ENCODE measurements at regions not wholly inside any gene's neighbourhood (a gene's known extent, or its start where the extent isn't known, plus 50 kb on each side); places are given as distances from the start of the nearest gene placed in this dataset.
A peak's percentile ranks its signal among the peaks of the same experiment; 100 is the strongest.
"Not testable (repeated sequence)": the region's sequence is repeated elsewhere in the genome, so short reads cannot be mapped to it uniquely, and the experiment has no call there.

- no peak for DNase-seq (ENCODE audit: low spot score)
These were observed 161.3 kb downstream of the KLF13 start for GRCh38 chr15:31487811-31488436.

- DNase-seq (ENCODE audit: low spot score) = peak; percentile 77
These were observed 162.0 kb downstream of the KLF13 start for GRCh38 chr15:31488437-31489204.

GRCh38 chr15:31489281-31489680 is 162.6 kb downstream of the KLF13 start:
- peak; percentile 18 for DNase-seq (ENCODE audit: low spot score)

- peak; percentile 80 for DNase-seq (ENCODE audit: low spot score)
These were observed 163.4 kb downstream of the KLF13 start for GRCh38 chr15:31489801-31490646.

- DNase-seq (ENCODE audit: low spot score) = peak; percentile 6
These were observed 168.2 kb downstream of the KLF13 start for GRCh38 chr15:31494786-31495185.

- peak; percentile 9 for DNase-seq (ENCODE audit: low spot score)
These were observed 168.6 kb downstream of the KLF13 start for GRCh38 chr15:31495281-31495680.

GRCh38 chr15:31497838-31498237 is 171.2 kb downstream of the KLF13 start:
- peak; percentile 11 for DNase-seq (ENCODE audit: low spot score)

- peak; percentile 2 for DNase-seq (ENCODE audit: low spot score)
These were observed 171.7 kb downstream of the KLF13 start for GRCh38 chr15:31498329-31498728.

- DNase-seq (ENCODE audit: low spot score) = peak; percentile 2
These were observed 172.1 kb downstream of the KLF13 start for GRCh38 chr15:31498756-31499155.

- peak; percentile 10 for DNase-seq (ENCODE audit: low spot score)
These were observed 172.8 kb downstream of the KLF13 start for GRCh38 chr15:31499236-31499952.

- DNase-seq (ENCODE audit: low spot score) = peak; percentile 9
These were observed 173.5 kb downstream of the KLF13 start for GRCh38 chr15:31499953-31500765.

- peak; percentile 6 for DNase-seq (ENCODE audit: low spot score)
These were observed 174.3 kb downstream of the KLF13 start for GRCh38 chr15:31500766-31501449.

GRCh38 chr15:31501536-31502157 is 175.0 kb downstream of the KLF13 start:
- DNase-seq (ENCODE audit: low spot score) = peak; percentile 13

GRCh38 chr15:31502541-31503229 is 176.1 kb downstream of the KLF13 start:
- DNase-seq (ENCODE audit: low spot score) = peak; percentile 9

GRCh38 chr15:31503256-31503655 is 176.6 kb downstream of the KLF13 start:
- DNase-seq (ENCODE audit: low spot score) = peak; percentile 13

- DNase-seq (ENCODE audit: low spot score) = peak; percentile 16
These were observed 177.3 kb downstream of the KLF13 start for GRCh38 chr15:31503758-31504461.

GRCh38 chr15:31504462-31504839 is 177.8 kb downstream of the KLF13 start:
- DNase-seq (ENCODE audit: low spot score) = peak; percentile 20

- not testable (repeated sequence) for DNase-seq (ENCODE audit: low spot score)
These were observed 180.9 kb downstream of the KLF13 start for GRCh38 chr15:31507573-31507972.

- DNase-seq (ENCODE audit: low spot score) = no peak
These were observed 182.0 kb downstream of the KLF13 start for GRCh38 chr15:31508656-31509055.
